ENCODE measurements at regions not wholly inside any gene's neighbourhood (a gene's known extent, or its start where the extent isn't known, plus 50 kb on each side); places are given as distances from the start of the nearest gene placed in this dataset.

DNA sequence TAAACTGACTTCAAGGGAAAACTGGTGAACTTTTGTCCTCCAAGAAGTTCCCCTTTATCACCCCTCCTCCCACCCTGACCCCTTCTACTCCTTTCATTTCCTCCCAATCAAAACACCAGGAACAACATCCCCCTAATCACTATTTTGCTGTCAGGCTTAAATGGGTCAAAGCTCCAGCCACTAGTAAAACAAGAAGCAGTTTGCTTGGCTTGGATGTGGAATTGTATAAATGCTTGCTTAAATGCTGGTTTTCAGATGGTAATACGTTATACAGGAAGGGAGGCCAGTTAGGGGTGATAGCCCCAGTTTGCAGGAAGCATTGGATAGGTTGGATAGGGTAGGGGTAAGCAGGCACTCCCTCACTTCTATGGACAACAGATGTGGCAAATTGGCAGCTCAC, 473.6 kb downstream of the AGTPBP1 start:
- Histone ChIP-seq H3K27ac (no peak overlapping the region), H3K4me3 (no peak overlapping the region)
- TF ChIP-seq, protein P1, sequence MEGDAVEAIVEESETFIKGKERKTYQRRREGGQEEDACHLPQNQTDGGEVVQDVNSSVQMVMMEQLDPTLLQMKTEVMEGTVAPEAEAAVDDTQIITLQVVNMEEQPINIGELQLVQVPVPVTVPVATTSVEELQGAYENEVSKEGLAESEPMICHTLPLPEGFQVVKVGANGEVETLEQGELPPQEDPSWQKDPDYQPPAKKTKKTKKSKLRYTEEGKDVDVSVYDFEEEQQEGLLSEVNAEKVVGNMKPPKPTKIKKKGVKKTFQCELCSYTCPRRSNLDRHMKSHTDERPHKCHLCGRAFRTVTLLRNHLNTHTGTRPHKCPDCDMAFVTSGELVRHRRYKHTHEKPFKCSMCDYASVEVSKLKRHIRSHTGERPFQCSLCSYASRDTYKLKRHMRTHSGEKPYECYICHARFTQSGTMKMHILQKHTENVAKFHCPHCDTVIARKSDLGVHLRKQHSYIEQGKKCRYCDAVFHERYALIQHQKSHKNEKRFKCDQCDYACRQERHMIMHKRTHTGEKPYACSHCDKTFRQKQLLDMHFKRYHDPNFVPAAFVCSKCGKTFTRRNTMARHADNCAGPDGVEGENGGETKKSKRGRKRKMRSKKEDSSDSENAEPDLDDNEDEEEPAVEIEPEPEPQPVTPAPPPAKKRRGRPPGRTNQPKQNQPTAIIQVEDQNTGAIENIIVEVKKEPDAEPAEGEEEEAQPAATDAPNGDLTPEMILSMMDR (IDR thresholded peaks at IDR 0.05) = no peak
- no peak for DNase-seq (ENCODE audit: low spot score)

- Histone ChIP-seq H3K4me3 (no peak overlapping the region), H3K27ac (no peak overlapping the region)
- no peak for DNase-seq (ENCODE audit: low spot score)
- TF ChIP-seq, protein P1 (IDR thresholded peaks at IDR 0.05) = no peak
These were observed 477.1 kb downstream of the AGTPBP1 start for GRCh38 chr9:85264695-85265094.

- TF ChIP-seq, protein P1 (IDR thresholded peaks at IDR 0.05) = no peak
- no peak for DNase-seq (ENCODE audit: low spot score)
- no peak overlapping the region for H3K4me3 ChIP-seq
- H3K27ac ChIP-seq = no peak overlapping the region
These were observed 478.5 kb downstream of the AGTPBP1 start for GRCh38 chr9:85263288-85263687.

GRCh38 chr9:85262333-85262732, 479.4 kb downstream of the AGTPBP1 start:
- Histone ChIP-seq H3K4me3 (no peak overlapping the region), H3K27ac (no peak overlapping the region)
- TF ChIP-seq, protein P1 (IDR thresholded peaks at IDR 0.05) = no peak
- no peak for DNase-seq (ENCODE audit: low spot score)

- no peak overlapping the region for H3K27ac ChIP-seq
- TF ChIP-seq, protein P1 (IDR thresholded peaks at IDR 0.05) = no peak
- H3K4me3 ChIP-seq = no peak overlapping the region
- no peak for DNase-seq (ENCODE audit: low spot score)
These were observed 481.4 kb downstream of the AGTPBP1 start for GRCh38 chr9:85260275-85260845.

DNA sequence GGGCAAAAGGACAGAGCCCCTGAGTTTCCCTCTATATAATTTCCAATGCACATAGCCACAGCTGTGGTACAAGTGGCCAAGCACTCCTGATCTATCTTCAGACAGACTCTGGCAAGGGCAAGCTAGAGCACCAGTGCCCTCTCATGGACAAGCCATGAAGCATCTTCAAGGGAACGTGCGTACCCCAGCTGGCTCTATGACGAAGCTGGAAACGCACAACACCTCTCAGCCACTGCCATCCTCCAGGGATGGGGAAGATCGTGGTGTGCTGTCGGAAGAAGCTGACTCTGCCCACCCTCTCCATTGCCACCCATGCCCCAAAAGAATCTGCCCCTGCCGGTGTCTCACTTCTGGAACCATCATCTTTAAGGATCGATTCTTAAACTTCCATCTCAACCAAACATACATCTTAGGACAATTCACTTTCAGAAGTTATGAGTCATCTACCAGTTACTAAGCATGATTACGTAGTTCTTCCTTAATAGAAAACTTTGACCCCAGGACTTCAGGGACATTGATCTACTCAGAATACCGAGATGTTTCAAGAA, 482.9 kb downstream of the AGTPBP1 start:
- peak overlapping the region; percentile 48 for H3K4me3 ChIP-seq
- TF ChIP-seq, protein P1 (IDR thresholded peaks at IDR 0.05) = peak; percentile 66
- no peak for DNase-seq (ENCODE audit: low spot score)
- H3K27ac ChIP-seq = no peak overlapping the region

DNA sequence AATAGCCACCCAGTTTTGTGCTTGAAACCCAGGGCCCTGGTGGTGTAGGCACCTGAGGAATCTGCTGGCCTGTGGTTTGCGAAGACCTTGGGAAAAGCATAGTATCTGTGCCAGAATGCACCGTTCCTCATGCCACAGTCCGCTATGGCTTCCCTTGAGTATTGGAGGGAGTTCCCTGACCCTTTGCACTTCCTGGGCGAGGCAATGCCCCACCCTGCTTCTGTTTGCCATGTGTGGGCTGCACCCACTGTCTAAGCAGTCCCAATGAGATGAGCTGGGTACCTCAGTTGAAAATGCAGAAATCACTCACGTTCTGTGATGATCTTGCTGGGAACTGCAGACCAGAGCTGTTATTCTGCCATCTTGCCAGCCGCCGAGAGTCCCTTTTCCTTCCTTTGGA, 483.5 kb downstream of the AGTPBP1 start:
- no peak for DNase-seq (ENCODE audit: low spot score)
- TF ChIP-seq, protein P1 (IDR thresholded peaks at IDR 0.05) = no peak
- Histone ChIP-seq H3K27ac (no peak overlapping the region), H3K4me3 (no peak overlapping the region)
